ENCODE measurements at regions not wholly inside any gene's neighbourhood (a gene's known extent, or its start where the extent isn't known, plus 50 kb on each side); places are given as distances from the start of the nearest gene placed in this dataset.

- no peak overlapping the region for H3K23ac ChIP-seq (ENCODE audit: low read depth, low read length)
- CTCF ChIA-PET, result no interaction called here
These were observed 462.9 kb downstream of the ACTL7B start for GRCh38 chr9:108392877-108393276.

More at GRCh38 chr9:108392877-108393276, 462.9 kb downstream of the ACTL7B start:
- no peaks in the 10 kb centered on the region for H3K79me1 ChIP-seq (ENCODE audit: low read depth in 1 of 2, low read length in 2 of 2)
- in situ Hi-C loops (cut with MboI; ENCODE audit: low sequenced_read_pairs) (no loop called here), dilution Hi-C loops (cut with HindIII; ENCODE audit: low sequenced_read_pairs, unreplicated experiment) (no loop called here), intact Hi-C loops (cut with micrococcal nuclease) (no loop called here)
- no peak for ATAC-seq (ENCODE audit: low read depth)
- no peak overlapping the region for H4K91ac ChIP-seq (ENCODE audit: insufficient read depth, low read depth, low read length)
- H3K27me3 ChIP-seq (ENCODE audit: control insufficient read depth, insufficient read depth, low read length), result no peaks in the 10 kb centered on the region
- no TSS peak for BruUV-seq (replicated peaks)
- H2AFZ ChIP-seq (replicated peaks; ENCODE audit: low read length, poor library complexity), result no peak overlapping the region
- no peak overlapping the region for H2BK120ac ChIP-seq (ENCODE audit: low read depth, low read length)
- H3K4me3 ChIP-seq (ENCODE audit: insufficient read depth, low read depth, low read length), result no peak overlapping the region
- H2BK5ac ChIP-seq (ENCODE audit: low read depth, low read length, poor library complexity, severe bottlenecking), result no peak overlapping the region
- H3K36me3 ChIP-seq (ENCODE audit: control insufficient read depth, insufficient read depth, low read length), result no peaks in the 10 kb centered on the region
- TF ChIP-seq CTCF (conservative IDR thresholded peaks at IDR 0.05; ENCODE audit: low read depth, low read length), result no peak
- no peak for TF ChIP-seq CEBPB (IDR thresholded peaks at IDR 0.05; ENCODE audit: low read depth, low read length)
- TF ChIP-seq RAD21 (IDR thresholded peaks at IDR 0.05; ENCODE audit: low read length), result no peak
- no peak for TF ChIP-seq CHD1 (IDR thresholded peaks at IDR 0.05; ENCODE audit: low read depth, low read length)
- TF ChIP-seq RCOR1 (IDR thresholded peaks at IDR 0.05; ENCODE audit: insufficient replicate concordance, low read length), result no peak
- TF ChIP-seq SMC3 (IDR thresholded peaks at IDR 0.05; ENCODE audit: low read depth, low read length), result no peak
- TF ChIP-seq MXI1 (IDR thresholded peaks at IDR 0.05; ENCODE audit: borderline replicate concordance, low read depth, low read length), result no peak
- TF ChIP-seq USF2 (IDR thresholded peaks at IDR 0.05; ENCODE audit: low read depth, low read length), result no peak
- TF ChIP-seq POLR2A (IDR thresholded peaks at IDR 0.05; ENCODE audit: low read depth, low read length), result no peak
- TF ChIP-seq RFX5 (IDR thresholded peaks at IDR 0.05; ENCODE audit: low read depth, low read length), result no peak
- no peak for TF ChIP-seq NFE2L2 (IDR thresholded peaks at IDR 0.05; ENCODE audit: low read depth, low read length)
- TF ChIP-seq ELK1 (IDR thresholded peaks at IDR 0.05; ENCODE audit: borderline replicate concordance, low read depth, low read length), result no peak
- no peak for TF ChIP-seq BHLHE40 (IDR thresholded peaks at IDR 0.05; ENCODE audit: low read depth, low read length)
- no peak for TF ChIP-seq MAFK (IDR thresholded peaks at IDR 0.05; ENCODE audit: low read depth, low read length)
- TF ChIP-seq FOS (IDR thresholded peaks at IDR 0.05; ENCODE audit: low read depth, low read length), result no peak
- TF ChIP-seq MAZ (IDR thresholded peaks at IDR 0.05; ENCODE audit: borderline replicate concordance, low read depth, low read length), result no peak
- no peak overlapping the region for H4K8ac ChIP-seq (ENCODE audit: low read depth in 2 of 2, low read length in 2 of 2)
- H3K9me1 ChIP-seq (ENCODE audit: insufficient read depth, low read length), result no peaks in the 10 kb centered on the region
- peaks cover 2% of the 10 kb centered on the region; the same call in 1 of the 2 replicates for H3K9me3 ChIP-seq (ENCODE audit: control insufficient read depth, insufficient read depth, low read length)
- H3K9ac ChIP-seq (ENCODE audit: low read depth, low read length), result no peak overlapping the region
- H3K18ac ChIP-seq (ENCODE audit: low read depth, low read length), result no peak overlapping the region
- H3K4me1 ChIP-seq (ENCODE audit: control insufficient read depth, insufficient read depth, low read length), result no peaks in the 10 kb centered on the region
- no peak overlapping the region for H3K27ac ChIP-seq (ENCODE audit: insufficient read depth, low read length)
- WGBS, 2 experiments (ENCODE audit: extremely low coverage in 2 of 2, insufficient read length in 1 of 2), result no CpG with 5 or more reads among the region's 1 CpG
- H4K5ac ChIP-seq (ENCODE audit: low read depth, low read length), result no peak overlapping the region
- no peak overlapping the region for H3K56ac ChIP-seq (ENCODE audit: extremely low read depth, insufficient read depth, low read length)
- H3K4me2 ChIP-seq (ENCODE audit: low read depth, low read length), result no peak overlapping the region
- H3K14ac ChIP-seq (replicated peaks; ENCODE audit: low read depth, low read length), result no peak overlapping the region
- no peak overlapping the region for H3K4ac ChIP-seq (ENCODE audit: low read depth, low read length)
- no peaks in the 10 kb centered on the region for H4K20me1 ChIP-seq (ENCODE audit: insufficient read depth, low read length)
- POLR2A ChIA-PET (ENCODE audit: unreplicated experiment), result no interaction called here
- DNase-seq, result no peak
- H2AK9ac ChIP-seq (replicated peaks; ENCODE audit: low read depth, low read length, poor library complexity), result no peak overlapping the region
- H2BK20ac ChIP-seq (ENCODE audit: low read depth, low read length), result no peak overlapping the region
- no peak overlapping the region for H2AK5ac ChIP-seq (ENCODE audit: low read depth, low read length)
- no peak overlapping the region for H2BK15ac ChIP-seq (ENCODE audit: low read depth, low read length)
